IMR-90 (cell line): ENCODE measurements at regions not wholly inside any gene's neighbourhood (a gene's known extent, or its start where the extent isn't known, plus 50 kb on each side); places are given as distances from the start of the nearest gene placed in this dataset.

Experiments used
- CEBPB ChIP-seq: IDR thresholded peaks from 2 replicates; pipeline ENCODE4 v1.6.1; 2012; ENCODE audit warnings: low read depth, low read length, improper control_type of control experiment
- FOS ChIP-seq: fragments of 150-350 bp; IDR thresholded peaks from 2 replicates; pipeline ENCODE4 v1.6.1; 2016; ENCODE audit warnings: low read depth, low read length
- MAFK ChIP-seq: IDR thresholded peaks from 2 replicates; pipeline ENCODE4 v1.6.1; 2012; ENCODE audit warnings: low read depth, low read length, improper control_type of control experiment
- POLR2A ChIP-seq: IDR thresholded peaks from 2 replicates; pipeline ENCODE4 v1.6.1; 2012; ENCODE audit warnings: mild to moderate bottlenecking, low read depth, low read length
- RAD21 ChIP-seq: IDR thresholded peaks from 2 replicates; pipeline ENCODE4 v1.6.1; 2012; ENCODE audit warnings: low read length, improper control_type of control experiment
- RCOR1 ChIP-seq: IDR thresholded peaks from 2 replicates; pipeline ENCODE4 v1.6.1; 2012; ENCODE audit warnings: mild to moderate bottlenecking, low read length, improper control_type of control experiment; ENCODE audit not compliant: insufficient replicate concordance
- RFX5 ChIP-seq: IDR thresholded peaks from 2 replicates; pipeline ENCODE4 v1.8.0; 2012; ENCODE audit warnings: low read depth, mild to moderate bottlenecking, low read length, moderate library complexity
- TF ChIP-seq, protein P1 (sequence below): conservative IDR thresholded peaks from 2 replicates; pipeline ENCODE4 v1.5.1; 2012; ENCODE audit warnings: mild to moderate bottlenecking, low read depth, low read length, improper control_type of control experiment
- TF ChIP-seq, protein P2 (sequence below): fragments of 150-350 bp; IDR thresholded peaks from 2 replicates; pipeline ENCODE4 v1.6.1; 2016; ENCODE audit warnings: low read depth, mild to moderate bottlenecking, low read length, moderate library complexity, borderline replicate concordance
- TF ChIP-seq, protein P3 (sequence below): fragments of 150-350 bp; IDR thresholded peaks from 2 replicates; pipeline ENCODE4 v1.6.1; 2017; ENCODE audit warnings: mild to moderate bottlenecking, antibody characterized with exemption, low read length, low read depth

DNA sequence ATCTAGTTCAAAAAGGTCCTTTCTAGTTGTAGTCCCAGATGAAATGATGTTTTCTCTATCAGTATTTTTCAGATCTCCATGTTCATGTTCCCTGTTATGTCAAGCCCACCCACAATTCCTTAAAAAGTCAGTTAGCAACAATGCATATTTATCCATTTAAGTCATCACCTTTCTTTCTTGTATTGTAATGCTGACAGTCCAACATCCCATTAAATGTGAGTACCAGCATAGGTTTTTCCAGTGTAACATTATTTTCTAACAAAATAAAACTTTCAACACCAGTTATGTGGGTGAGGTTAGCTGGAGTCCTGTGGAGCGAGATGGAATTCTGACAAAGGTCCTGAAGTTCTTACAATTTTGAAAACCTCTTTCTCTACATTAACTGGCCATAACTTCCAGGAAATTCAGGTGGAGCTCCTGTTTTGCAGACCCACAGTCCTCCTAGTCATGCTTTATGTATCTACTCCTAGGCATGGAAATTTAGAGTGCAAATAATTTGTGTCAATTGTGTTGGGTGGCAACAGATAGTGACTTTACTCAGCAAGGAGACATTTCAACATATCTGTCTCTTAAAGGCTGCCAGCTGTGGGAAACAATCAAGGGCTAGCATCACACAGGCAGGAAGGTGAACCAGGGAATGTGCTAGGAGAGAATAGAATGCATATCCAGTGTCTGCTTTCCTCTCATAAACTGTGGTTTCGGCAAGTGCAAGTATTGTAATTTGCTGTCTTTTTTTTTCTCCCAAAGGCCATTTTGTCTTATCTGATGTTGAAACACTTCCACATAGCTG, 162.6 kb downstream of the MTERF1 start:
- TF ChIP-seq, protein P1, sequence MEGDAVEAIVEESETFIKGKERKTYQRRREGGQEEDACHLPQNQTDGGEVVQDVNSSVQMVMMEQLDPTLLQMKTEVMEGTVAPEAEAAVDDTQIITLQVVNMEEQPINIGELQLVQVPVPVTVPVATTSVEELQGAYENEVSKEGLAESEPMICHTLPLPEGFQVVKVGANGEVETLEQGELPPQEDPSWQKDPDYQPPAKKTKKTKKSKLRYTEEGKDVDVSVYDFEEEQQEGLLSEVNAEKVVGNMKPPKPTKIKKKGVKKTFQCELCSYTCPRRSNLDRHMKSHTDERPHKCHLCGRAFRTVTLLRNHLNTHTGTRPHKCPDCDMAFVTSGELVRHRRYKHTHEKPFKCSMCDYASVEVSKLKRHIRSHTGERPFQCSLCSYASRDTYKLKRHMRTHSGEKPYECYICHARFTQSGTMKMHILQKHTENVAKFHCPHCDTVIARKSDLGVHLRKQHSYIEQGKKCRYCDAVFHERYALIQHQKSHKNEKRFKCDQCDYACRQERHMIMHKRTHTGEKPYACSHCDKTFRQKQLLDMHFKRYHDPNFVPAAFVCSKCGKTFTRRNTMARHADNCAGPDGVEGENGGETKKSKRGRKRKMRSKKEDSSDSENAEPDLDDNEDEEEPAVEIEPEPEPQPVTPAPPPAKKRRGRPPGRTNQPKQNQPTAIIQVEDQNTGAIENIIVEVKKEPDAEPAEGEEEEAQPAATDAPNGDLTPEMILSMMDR = no peak
- TF ChIP-seq RAD21 (no peak), RCOR1 (no peak), POLR2A (no peak), FOS (no peak), MAFK (no peak), CEBPB (no peak), RFX5 (no peak)
- TF ChIP-seq, protein P2, sequence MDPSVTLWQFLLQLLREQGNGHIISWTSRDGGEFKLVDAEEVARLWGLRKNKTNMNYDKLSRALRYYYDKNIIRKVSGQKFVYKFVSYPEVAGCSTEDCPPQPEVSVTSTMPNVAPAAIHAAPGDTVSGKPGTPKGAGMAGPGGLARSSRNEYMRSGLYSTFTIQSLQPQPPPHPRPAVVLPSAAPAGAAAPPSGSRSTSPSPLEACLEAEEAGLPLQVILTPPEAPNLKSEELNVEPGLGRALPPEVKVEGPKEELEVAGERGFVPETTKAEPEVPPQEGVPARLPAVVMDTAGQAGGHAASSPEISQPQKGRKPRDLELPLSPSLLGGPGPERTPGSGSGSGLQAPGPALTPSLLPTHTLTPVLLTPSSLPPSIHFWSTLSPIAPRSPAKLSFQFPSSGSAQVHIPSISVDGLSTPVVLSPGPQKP = no peak
- TF ChIP-seq, protein P3, sequence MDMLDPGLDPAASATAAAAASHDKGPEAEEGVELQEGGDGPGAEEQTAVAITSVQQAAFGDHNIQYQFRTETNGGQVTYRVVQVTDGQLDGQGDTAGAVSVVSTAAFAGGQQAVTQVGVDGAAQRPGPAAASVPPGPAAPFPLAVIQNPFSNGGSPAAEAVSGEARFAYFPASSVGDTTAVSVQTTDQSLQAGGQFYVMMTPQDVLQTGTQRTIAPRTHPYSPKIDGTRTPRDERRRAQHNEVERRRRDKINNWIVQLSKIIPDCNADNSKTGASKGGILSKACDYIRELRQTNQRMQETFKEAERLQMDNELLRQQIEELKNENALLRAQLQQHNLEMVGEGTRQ = no peak
